ACC112 (cell line): ENCODE measurements at regions not wholly inside any gene's neighbourhood (a gene's known extent, or its start where the extent isn't known, plus 50 kb on each side); places are given as distances from the start of the nearest gene placed in this dataset.
"Not testable (repeated sequence)": the region's sequence is repeated elsewhere in the genome, so short reads cannot be mapped to it uniquely, and the experiment has no call there.

ENCODE experiments used
- H2AFZ ChIP-seq: fragments of 200-600 bp; sonication (generic); one replicate; pipeline ENCODE4 v1.6.0; 2017; ENCODE audit warnings: antibody characterized with exemption, low read length; ENCODE audit not compliant: unreplicated experiment
- H3K27ac ChIP-seq: fragments of 200-600 bp; sonication (generic); 2 replicates; pipeline ENCODE4 v1.5.1; 2014; ENCODE audit warnings: low read depth, mild to moderate bottlenecking, antibody characterized with exemption, low read length, moderate library complexity
- H3K27me3 ChIP-seq: fragments of 200-600 bp; sonication (generic); 2 replicates; pipeline ENCODE4 v1.6.1; 2014; ENCODE audit warnings: mild to moderate bottlenecking, antibody characterized with exemption, low read length, moderate library complexity, mixed read lengths; ENCODE audit not compliant: insufficient read depth
- H3K36me3 ChIP-seq: fragments of 200-600 bp; sonication (generic); 2 replicates; pipeline ENCODE4 v1.6.1; 2016; ENCODE audit warnings: mild to moderate bottlenecking, antibody characterized with exemption, low read length, moderate library complexity, mixed read lengths; ENCODE audit not compliant: insufficient read depth
- H3K4me1 ChIP-seq: fragments of 200-600 bp; sonication (generic); one replicate; pipeline ENCODE4 v1.6.1; 2016; ENCODE audit warnings: low read length, mixed read lengths; ENCODE audit not compliant: insufficient read depth, unreplicated experiment, control insufficient read depth
- H3K4me3 ChIP-seq: fragments of 200-600 bp; sonication (generic); 2 replicates; pipeline ENCODE4 v1.5.1; 2014; ENCODE audit warnings: mild to moderate bottlenecking, low read depth, low read length
- H3K79me2 ChIP-seq: fragments of 200-600 bp; sonication (generic); one replicate; pipeline ENCODE4 v1.6.0; 2016; ENCODE audit warnings: low read length; ENCODE audit not compliant: control insufficient read depth, unreplicated experiment, insufficient read depth

- no peak overlapping the region for H2AFZ ChIP-seq
- no peaks in the 10 kb centered on the region for H3K27me3 ChIP-seq
- no peaks in the 10 kb centered on the region for H3K79me2 ChIP-seq
- no peaks in the 10 kb centered on the region for H3K36me3 ChIP-seq
- peaks cover 22% of the 10 kb centered on the region for H3K4me1 ChIP-seq
- H3K27ac ChIP-seq = no peak overlapping the region
- H3K4me3 ChIP-seq = no peak overlapping the region
These were observed 97.7 kb upstream of the SLC25A33 start for GRCh38 chr1:9441451-9442133.

DNA sequence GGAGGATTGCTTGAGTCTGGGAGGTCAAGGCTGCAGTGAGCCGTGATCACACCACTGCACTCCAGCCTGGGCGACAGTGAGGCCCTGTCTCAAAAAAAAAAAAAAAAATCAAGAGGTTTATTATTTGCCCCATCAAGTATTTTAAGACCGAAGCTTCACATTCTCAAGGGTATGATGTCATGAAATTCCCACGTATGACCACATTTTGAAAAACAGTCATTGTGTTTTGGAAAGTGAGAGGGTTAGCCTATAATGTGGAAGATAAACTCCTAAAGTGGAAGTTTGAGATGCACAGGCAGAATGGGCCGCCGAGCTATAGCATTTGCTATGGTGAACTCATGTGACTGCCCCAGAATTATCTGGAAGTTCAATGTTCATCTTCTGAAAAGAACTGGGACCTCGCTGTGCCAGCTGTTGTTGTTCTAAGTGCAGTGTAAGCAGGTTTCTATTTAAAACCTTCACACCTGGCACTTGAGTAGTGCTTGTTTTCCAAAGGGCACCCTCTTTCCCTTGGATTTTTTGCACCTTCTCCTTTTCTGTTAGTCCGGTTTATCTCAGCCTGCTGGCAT lies 96.9 kb upstream of the SLC25A33 start:
- Histone ChIP-seq H3K27ac (no peak overlapping the region), H3K4me1 (peaks cover 22% of the 10 kb centered on the region), H3K4me3 (no peak overlapping the region), H3K79me2 (no peaks in the 10 kb centered on the region), H2AFZ (no peak overlapping the region), H3K27me3 (no peaks in the 10 kb centered on the region), H3K36me3 (no peaks in the 10 kb centered on the region)

DNA sequence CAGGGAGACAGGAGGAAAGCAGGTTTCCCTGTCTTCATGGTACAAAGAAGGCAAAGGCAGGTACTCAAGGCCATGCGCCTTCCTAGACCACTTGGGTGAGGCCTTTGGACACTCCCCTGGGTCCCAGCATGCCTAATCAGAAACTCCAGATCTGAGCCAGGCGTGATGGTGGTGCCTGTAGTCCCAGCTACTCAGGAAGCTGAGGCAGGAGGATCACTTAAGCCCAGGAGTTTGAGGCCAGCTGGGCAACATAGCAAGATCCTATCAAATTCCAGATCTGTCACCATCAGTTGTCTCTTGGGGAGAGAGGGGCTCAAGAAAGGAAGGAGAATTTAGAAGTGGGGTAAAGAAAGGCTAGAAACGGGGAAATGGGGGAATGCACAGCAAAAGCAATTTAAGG lies 96.3 kb upstream of the SLC25A33 start:
- Histone ChIP-seq H3K4me3 (no peak overlapping the region), H3K79me2 (no peaks in the 10 kb centered on the region), H3K36me3 (no peaks in the 10 kb centered on the region), H3K27ac (no peak overlapping the region), H3K27me3 (no peaks in the 10 kb centered on the region), H3K4me1 (peaks cover 16% of the 10 kb centered on the region), H2AFZ (no peak overlapping the region)

GRCh38 chr1:9443913-9444445 lies 95.3 kb upstream of the SLC25A33 start:
- Histone ChIP-seq H2AFZ (no peak overlapping the region), H3K27me3 (no peaks in the 10 kb centered on the region), H3K4me3 (no peak overlapping the region), H3K79me2 (no peaks in the 10 kb centered on the region), H3K4me1 (peaks cover 15% of the 10 kb centered on the region), H3K27ac (no peak overlapping the region), H3K36me3 (no peaks in the 10 kb centered on the region)

DNA sequence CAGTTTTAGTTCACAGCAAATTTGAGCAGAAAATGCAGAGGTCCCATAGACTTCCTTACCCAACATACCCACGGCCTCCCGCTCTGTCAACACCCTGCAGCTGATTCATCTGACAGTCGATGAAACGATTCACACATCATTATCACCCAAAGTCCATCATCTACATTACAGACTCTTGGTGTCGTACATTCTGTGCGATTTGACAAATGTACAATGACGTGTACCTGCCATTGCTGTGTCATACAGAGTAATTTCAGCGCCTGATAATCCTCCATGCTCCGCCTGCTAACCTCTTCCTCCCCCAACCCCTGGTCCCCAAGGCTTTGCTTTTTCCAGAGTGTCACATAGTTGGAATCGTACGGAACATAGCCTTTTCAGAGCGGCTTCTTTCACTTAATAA lies 94.7 kb upstream of the SLC25A33 start:
- Histone ChIP-seq H3K36me3 (no peaks in the 10 kb centered on the region), H3K4me3 (no peak overlapping the region), H3K27ac (no peak overlapping the region), H3K79me2 (no peaks in the 10 kb centered on the region), H2AFZ (no peak overlapping the region), H3K4me1 (peaks cover 12% of the 10 kb centered on the region), H3K27me3 (no peaks in the 10 kb centered on the region)

DNA sequence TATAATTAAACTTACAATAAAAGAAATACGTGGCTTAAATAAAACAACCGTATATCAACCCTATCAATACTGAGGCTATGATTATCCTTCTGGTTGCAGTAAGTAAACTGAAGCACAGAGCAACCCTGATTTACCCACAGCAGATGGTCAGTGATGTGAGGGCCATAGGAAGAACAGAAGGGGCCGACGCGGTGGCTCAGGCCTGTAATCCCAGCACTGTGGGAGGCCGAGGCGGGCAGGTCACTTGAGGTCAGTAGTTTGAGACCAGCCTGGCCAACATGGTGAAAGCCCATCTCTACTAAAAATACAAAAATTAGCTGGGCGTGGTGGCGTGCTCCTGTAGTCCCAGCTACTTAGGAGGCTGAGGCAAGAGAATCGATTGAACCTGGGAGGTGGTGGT lies 94.2 kb upstream of the SLC25A33 start:
- not testable (repeated sequence) for H3K4me3 ChIP-seq, H3K79me2 ChIP-seq, H2AFZ ChIP-seq, H3K36me3 ChIP-seq, H3K27ac ChIP-seq, H3K27me3 ChIP-seq
- peaks cover 13% of the 10 kb centered on the region for H3K4me1 ChIP-seq

DNA sequence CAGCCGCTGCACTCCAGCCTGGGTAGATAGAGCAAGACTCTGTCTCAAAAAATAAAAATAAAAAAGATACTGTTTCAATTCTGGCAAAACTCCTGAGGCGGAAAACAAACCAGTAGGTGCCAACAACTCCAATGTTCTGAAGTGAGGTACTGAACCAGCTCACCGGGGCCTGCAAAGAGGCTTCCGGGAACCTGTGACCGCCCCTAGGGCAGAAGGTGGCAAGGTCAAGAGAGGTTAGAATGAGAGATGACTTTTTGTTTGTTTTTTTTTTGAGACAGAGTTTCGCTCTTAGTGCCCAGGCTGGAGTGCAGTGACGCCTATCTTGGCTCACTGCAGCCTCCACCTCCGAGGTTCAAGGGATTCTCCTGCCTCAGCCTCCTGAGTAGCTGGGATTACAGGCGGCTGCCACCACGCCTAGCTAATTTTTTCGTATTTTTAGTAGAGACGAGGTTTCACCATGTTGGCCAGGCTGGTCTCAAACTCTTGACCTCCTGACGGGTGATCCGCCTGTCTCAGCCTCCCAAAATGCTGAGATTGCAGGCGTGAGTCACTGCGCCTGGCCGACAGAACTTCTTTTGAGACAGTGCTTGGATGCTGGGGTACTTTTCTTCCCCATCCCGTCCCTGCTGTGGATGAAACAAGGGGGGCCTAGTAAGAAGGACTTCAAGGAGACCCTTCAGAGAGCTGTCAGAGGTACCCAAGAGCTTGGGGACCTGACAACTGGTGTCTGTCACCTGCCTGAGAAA lies 91.9 kb upstream of the SLC25A33 start:
- no peak overlapping the region for H3K27ac ChIP-seq
- H3K79me2 ChIP-seq = no peaks in the 10 kb centered on the region
- H2AFZ ChIP-seq = no peak overlapping the region
- H3K4me3 ChIP-seq = no peak overlapping the region
- H3K27me3 ChIP-seq = no peaks in the 10 kb centered on the region
- H3K4me1 ChIP-seq = peaks cover 13% of the 10 kb centered on the region
- no peaks in the 10 kb centered on the region for H3K36me3 ChIP-seq

GRCh38 chr1:9448132-9449109 lies 90.8 kb upstream of the SLC25A33 start:
- Histone ChIP-seq H3K27ac (no peak overlapping the region), H3K4me3 (no peak overlapping the region)

DNA sequence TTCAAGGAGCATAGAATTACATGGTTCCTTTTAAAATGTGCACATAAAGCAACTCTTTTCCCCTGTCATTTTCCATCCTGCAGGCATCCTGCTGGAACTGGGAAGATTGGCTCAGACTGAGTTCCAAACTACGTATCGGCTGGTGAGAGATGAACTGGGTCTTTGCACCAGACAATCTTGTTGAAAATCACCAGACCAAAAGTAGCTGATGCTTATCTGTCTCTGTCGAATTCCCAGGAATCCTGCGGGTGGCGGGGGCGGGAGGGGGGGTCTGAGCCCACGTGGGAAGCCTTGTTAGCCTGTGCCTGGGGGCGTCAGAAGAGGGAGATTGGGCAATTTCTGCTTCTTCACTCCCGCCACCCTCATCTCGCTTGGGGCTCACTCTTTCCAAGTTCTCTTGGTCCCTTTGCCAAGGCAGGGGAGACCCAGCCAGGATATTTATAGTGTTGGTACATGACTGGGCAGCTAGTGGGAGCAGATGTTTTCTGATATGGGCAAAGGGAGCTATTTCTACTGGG lies 90.1 kb upstream of the SLC25A33 start:
- Histone ChIP-seq H3K27ac (no peak overlapping the region), H3K27me3 (no peaks in the 10 kb centered on the region), H3K4me1 (peaks cover 13% of the 10 kb centered on the region), H3K4me3 (no peak overlapping the region), H3K36me3 (no peaks in the 10 kb centered on the region), H2AFZ (peak overlapping the region; percentile 30), H3K79me2 (no peaks in the 10 kb centered on the region)

More at GRCh38 chr1:9448132-9449109, 90.8 kb upstream of the SLC25A33 start:
- no peaks in the 10 kb centered on the region for H3K79me2 ChIP-seq
- H3K4me1 ChIP-seq = peaks cover 13% of the 10 kb centered on the region
- no peaks in the 10 kb centered on the region for H3K27me3 ChIP-seq
- peak overlapping the region; percentile 30 for H2AFZ ChIP-seq
- no peaks in the 10 kb centered on the region for H3K36me3 ChIP-seq
